ENCODE measurements at regions not wholly inside any gene's neighbourhood (a gene's known extent, or its start where the extent isn't known, plus 50 kb on each side); places are given as distances from the start of the nearest gene placed in this dataset.

DNA sequence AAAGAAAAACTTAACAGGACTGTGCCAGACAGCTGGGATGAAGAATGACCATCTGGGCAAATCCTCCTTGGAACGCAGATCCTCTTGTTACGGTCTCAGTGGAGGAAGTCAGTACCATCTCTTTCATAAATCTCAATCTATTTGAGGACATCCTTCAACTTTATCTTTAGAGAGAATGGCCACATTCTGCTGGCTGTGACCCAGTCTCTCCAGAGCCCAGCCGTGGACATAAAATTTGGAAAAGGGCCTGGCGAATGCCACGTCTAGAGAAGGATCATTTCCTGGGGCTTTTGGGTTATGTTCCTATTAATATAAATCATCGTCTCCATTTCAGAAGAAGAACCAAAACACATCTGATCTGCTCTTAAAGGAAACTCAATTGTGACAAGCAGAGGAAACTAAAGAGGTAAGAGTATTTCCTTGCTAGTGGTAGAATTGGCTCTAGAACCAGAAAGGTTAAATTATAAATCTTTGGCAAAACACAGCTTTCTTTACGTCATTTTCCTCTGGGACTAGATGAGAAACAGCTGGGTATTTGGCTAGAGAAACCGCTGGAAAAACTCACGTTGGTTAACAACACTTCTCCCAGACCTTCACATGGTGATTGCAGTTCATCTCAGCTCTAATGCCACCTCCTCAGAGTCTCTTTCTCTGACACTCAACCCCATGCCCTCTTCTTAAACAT, 164.7 kb downstream of the CHIC2 start:
- TF ChIP-seq, protein P1, sequence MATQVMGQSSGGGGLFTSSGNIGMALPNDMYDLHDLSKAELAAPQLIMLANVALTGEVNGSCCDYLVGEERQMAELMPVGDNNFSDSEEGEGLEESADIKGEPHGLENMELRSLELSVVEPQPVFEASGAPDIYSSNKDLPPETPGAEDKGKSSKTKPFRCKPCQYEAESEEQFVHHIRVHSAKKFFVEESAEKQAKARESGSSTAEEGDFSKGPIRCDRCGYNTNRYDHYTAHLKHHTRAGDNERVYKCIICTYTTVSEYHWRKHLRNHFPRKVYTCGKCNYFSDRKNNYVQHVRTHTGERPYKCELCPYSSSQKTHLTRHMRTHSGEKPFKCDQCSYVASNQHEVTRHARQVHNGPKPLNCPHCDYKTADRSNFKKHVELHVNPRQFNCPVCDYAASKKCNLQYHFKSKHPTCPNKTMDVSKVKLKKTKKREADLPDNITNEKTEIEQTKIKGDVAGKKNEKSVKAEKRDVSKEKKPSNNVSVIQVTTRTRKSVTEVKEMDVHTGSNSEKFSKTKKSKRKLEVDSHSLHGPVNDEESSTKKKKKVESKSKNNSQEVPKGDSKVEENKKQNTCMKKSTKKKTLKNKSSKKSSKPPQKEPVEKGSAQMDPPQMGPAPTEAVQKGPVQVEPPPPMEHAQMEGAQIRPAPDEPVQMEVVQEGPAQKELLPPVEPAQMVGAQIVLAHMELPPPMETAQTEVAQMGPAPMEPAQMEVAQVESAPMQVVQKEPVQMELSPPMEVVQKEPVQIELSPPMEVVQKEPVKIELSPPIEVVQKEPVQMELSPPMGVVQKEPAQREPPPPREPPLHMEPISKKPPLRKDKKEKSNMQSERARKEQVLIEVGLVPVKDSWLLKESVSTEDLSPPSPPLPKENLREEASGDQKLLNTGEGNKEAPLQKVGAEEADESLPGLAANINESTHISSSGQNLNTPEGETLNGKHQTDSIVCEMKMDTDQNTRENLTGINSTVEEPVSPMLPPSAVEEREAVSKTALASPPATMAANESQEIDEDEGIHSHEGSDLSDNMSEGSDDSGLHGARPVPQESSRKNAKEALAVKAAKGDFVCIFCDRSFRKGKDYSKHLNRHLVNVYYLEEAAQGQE (IDR thresholded peaks at IDR 0.05; ENCODE audit: insufficient replicate concordance, low read depth) = no peak
- TF ChIP-seq POLR2AphosphoS5 (IDR thresholded peaks at IDR 0.05; ENCODE audit: low read depth) = no peak
